Dermis blood vessel endothelial cell (primary cell): ENCODE measurements at regions not wholly inside any gene's neighbourhood (a gene's known extent, or its start where the extent isn't known, plus 50 kb on each side); places are given as distances from the start of the nearest gene placed in this dataset.
A peak's percentile ranks its signal among the peaks of the same experiment; 100 is the strongest.
"Not testable (repeated sequence)": the region's sequence is repeated elsewhere in the genome, so short reads cannot be mapped to it uniquely, and the experiment has no call there.

Experiments used
- DNase-seq: peaks from one replicate; pipeline ENCODE4 v3.0.0; 2010

GRCh38 chr1:182003953-182004586 lies 57.4 kb downstream of the ZNF648 start:
- peak; percentile 26 for DNase-seq

GRCh38 chr1:182003025-182003725 lies 58.3 kb downstream of the ZNF648 start:
- no peak for DNase-seq

GRCh38 chr1:182002570-182002969 lies 58.9 kb downstream of the ZNF648 start:
- no peak for DNase-seq

- DNase-seq: no peak
Measured at GRCh38 chr1:181998858-181999257, 62.7 kb downstream of the ZNF648 start.

GRCh38 chr1:181992072-181992471 lies 69.4 kb downstream of the ZNF648 start:
- DNase-seq: no peak

- no peak for DNase-seq
Measured at GRCh38 chr1:181990728-181991127, 70.8 kb downstream of the ZNF648 start.

GRCh38 chr1:181989261-181989920 lies 72.1 kb downstream of the ZNF648 start:
- no peak for DNase-seq

GRCh38 chr1:181987996-181988395 lies 73.5 kb downstream of the ZNF648 start:
- no peak for DNase-seq

GRCh38 chr1:181987334-181987895 lies 74.1 kb downstream of the ZNF648 start:
- DNase-seq: no peak

- DNase-seq: no peak
Measured at GRCh38 chr1:181986907-181987305, 74.6 kb downstream of the ZNF648 start.

GRCh38 chr1:181985936-181986906 lies 75.3 kb downstream of the ZNF648 start:
- DNase-seq: no peak

- DNase-seq: no peak
Measured at GRCh38 chr1:181985281-181985680, 76.2 kb downstream of the ZNF648 start.

GRCh38 chr1:181984006-181984405 lies 77.5 kb downstream of the ZNF648 start:
- no peak for DNase-seq

GRCh38 chr1:181981821-181982220 lies 79.7 kb downstream of the ZNF648 start:
- no peak for DNase-seq

- no peak for DNase-seq
Measured at GRCh38 chr1:181972256-181972655, 89.3 kb downstream of the ZNF648 start.

GRCh38 chr1:181971424-181971823 lies 90.1 kb downstream of the ZNF648 start:
- DNase-seq: no peak

- DNase-seq: no peak
Measured at GRCh38 chr1:181969902-181970301, 91.6 kb downstream of the ZNF648 start.

- not testable (repeated sequence) for DNase-seq
Measured at GRCh38 chr1:181954696-181955095, 106.8 kb downstream of the ZNF648 start.

GRCh38 chr1:181954178-181954577 lies 107.3 kb downstream of the ZNF648 start:
- DNase-seq: not testable (repeated sequence)

- no peak for DNase-seq
Measured at GRCh38 chr1:181953596-181953995, 107.9 kb downstream of the ZNF648 start.

GRCh38 chr1:181951213-181951612 lies 110.3 kb downstream of the ZNF648 start:
- DNase-seq: no peak

GRCh38 chr1:181949500-181949899 lies 112.0 kb downstream of the ZNF648 start:
- DNase-seq: no peak
